GM21576 (cell line): ENCODE measurements at regions not wholly inside any gene's neighbourhood (a gene's known extent, or its start where the extent isn't known, plus 50 kb on each side); places are given as distances from the start of the nearest gene placed in this dataset.
"Not testable (repeated sequence)": the region's sequence is repeated elsewhere in the genome, so short reads cannot be mapped to it uniquely, and the experiment has no call there.

Experiments used
- ATAC-seq: cut with Tn5 transposase; IDR thresholded peaks from one replicate; pipeline ENCODE4 v1.9.1; 2021; ENCODE audit warnings: mild to moderate bottlenecking, moderate library complexity; ENCODE audit not compliant: unreplicated experiment

DNA sequence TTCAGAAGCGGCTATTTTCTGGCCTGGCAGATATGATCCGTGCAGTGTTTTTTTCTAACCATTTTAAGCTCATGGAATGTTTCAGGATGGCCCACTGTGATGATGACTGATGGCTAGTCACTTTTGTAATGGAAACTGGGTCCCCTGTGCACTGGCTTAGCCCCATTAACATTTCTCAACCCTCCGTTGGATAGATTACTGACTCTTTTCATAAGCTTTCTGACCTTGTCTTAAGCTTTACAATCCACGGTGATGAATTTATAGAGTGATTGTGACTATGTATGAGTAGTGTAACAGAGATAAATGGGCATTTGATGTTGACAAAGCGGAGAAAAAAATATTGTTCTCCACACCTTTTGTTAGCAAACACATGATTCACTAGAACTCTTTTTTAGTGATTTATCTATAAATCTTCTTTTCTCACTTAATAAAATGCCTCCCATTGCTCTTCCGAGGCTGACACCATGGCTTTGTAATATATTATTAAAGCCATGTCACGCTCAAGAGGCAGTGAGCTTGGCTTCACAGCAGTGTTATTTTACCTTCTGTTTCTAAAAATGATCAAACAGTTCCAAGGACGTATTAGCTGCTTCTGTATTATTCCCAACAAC lies 221.0 kb upstream of the LINC00305 start:
- ATAC-seq: not testable (repeated sequence)

DNA sequence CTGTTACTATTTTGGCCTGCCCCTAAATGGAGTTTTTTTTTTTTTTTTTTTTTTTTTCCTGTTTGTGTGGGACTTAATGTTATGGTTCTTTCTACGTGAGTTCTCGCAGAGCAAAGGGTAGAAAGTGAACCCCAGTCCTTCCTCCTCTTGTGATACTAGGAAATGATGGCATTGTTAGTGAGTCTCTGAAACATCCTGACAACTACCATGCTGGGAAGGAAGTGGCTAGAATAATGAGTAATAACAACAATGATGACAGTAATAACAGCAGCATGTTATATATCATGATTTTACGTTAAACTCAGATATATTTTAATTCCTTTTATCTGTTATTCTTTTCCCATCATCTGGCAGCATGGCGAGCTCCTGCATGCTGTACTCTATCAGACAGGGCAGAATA lies 216.2 kb upstream of the LINC00305 start:
- ATAC-seq: no peak

DNA sequence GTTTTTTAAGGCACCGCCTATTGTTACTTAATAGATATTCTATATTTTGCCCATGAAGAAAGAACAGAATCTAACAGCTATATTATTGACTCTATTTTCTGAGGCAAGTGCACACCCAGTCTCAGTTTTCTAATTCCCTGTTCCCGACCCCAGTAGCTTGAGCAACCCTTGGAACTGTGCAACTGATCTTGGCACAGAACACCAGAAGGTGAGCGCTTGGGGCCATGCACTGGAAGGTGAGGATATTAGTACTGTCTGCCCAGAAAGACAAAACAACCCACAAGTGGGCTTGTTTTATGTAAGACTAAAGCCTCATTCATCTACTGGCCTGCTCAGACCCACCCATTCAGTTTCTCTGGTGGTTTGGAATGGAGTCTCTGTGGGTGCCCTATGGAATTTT lies 188.8 kb upstream of the LINC00305 start:
- ATAC-seq: no peak

DNA sequence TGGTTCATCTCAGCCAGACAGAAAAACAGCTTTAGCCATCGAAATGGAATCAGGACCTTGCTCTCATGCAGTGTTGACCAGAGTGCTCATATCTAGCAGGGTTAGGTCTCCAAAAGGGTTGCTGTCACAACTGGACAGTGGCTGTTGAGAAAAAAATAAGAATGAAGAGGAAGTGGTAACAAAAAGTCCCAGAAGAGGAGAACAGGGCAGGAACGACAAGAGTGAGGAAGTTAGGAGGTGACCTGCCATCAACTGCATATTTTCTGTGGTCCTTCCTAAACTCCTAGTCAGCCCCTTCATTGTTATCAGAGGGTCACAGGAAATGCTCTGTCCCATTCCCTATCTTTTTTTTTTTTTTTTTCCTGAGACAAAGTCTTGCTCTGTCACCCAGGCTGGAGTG lies 188.1 kb upstream of the LINC00305 start:
- no peak for ATAC-seq

DNA sequence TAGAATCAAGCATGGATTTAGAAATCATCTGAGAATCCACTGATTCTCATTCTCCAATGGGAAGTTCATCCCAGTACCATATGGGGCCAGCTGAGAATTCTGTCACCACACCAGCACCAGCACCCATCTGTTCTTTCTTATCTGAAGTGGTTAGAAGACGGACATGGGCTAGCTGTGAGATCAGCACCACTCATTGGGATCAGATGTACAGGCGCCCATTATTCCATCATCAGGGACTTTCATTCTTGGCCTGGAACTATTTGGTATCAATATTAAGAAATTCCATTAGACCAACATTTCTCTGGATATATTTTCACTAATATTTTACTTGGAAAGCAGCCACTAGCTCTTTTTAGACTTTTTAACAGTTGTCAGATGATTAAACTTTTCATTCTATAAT lies 185.9 kb upstream of the LINC00305 start:
- no peak for ATAC-seq

DNA sequence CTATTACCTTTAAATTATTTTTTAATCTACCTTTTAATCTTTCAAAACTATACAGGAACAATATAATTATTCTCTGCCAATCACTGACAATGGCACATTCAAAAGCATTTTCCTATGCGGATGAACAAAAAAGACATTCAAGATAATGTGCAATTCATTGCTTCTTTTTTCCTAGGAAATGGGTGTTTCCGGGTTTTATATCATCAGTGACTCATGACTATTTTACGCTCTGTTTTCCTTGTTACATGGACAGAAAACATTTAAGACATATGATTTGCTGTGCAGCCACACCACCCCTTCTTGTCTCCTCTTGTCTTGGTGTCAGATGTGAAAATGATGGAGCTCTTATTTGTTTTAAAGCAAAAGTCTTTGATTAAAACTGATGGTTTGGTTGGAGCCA lies 184.7 kb upstream of the LINC00305 start:
- no peak for ATAC-seq

DNA sequence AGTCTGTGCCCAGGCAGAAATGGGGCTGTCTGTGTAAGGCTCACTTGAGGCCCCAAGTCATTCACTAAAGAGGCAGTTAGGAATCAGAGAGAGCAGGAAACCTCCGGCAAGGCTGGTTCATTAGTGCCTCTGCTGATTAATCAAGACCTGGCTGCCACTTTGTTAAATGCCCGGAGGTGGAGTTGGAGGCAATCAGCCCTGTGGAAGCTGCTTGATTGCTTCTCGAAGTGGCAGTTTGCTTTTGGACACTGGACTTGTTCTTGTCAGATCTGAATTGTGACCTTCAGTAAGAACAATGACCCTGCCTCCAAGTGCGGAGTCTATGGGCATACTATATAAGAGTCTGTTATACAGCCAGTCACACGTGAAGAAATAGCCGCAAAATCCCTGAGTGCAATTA lies 183.9 kb upstream of the LINC00305 start:
- ATAC-seq: no peak

DNA sequence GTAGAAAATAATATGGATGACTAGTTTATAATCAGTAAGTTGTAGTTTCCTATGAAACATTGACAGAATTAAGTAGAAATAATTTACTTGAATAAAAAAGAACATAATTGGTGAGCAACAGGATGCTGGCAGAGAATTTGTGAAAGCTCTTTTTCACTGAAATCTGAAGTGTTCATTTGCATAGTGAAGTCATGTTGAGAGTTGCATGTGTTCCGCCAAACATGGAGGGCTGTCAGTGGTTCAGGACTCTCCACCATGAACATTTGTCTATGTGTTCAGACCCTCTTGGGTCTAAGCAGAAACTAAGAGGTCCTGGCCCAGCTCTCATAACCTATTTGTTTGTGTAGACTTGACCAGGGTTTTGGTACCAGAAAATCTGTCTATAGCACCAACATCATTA lies 182.5 kb upstream of the LINC00305 start:
- ATAC-seq: no peak

DNA sequence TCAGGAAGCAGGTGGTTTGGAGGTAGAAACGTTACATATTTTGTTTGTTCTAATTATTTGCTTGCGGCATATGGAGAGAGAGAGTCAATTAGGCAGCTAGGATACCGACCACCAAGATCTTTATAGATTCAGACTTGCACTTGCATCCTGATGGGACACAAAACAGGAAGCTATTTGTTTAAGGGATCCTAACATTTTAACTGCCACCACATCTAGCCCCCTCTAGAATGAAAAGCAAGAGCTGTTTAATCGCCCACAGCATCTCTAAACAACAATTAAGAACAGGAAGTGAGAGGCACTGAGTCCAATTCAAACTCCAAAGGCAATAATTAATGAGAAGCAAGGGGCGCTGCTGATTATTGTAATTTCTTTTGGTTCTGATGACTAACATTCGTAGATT lies 182.0 kb upstream of the LINC00305 start:
- ATAC-seq: no peak

DNA sequence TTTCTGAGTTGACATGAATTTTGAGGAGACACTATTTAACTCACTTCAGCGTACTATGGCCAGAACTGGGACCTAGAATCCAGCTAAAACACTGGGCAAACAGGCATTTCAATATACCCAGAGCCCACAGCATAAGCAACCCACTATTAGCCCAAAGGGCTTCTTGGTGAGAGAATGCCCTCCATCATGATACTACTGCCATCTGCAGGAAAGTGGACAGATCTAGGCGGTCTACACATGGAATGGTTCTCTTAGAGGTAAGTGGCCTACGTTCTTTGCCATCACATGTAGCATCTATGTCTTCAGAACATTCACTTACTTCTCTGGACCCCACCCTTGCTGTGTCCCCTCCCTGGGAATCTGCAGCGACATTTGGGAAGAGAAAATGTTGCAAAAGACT lies 181.3 kb upstream of the LINC00305 start:
- ATAC-seq: no peak

DNA sequence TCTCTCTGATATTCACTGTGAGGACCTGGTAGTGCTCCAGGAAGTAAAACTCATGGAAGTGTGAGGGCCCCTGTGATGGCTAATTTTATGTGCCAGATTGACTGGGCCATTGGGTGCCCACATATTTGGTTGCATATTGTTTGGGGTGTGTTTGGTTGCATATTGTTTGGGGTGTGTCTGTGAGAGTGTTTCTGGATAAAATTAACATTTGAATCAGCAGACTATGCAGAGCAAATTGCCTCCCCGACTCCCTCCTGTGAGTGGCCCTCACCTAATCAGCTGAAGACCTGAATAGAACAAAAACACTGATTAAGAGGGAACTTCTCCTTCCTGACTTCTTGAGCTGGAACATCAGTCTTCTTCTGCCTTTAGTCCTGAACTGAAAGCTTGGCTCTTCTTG lies 173.3 kb upstream of the LINC00305 start:
- no peak for ATAC-seq

DNA sequence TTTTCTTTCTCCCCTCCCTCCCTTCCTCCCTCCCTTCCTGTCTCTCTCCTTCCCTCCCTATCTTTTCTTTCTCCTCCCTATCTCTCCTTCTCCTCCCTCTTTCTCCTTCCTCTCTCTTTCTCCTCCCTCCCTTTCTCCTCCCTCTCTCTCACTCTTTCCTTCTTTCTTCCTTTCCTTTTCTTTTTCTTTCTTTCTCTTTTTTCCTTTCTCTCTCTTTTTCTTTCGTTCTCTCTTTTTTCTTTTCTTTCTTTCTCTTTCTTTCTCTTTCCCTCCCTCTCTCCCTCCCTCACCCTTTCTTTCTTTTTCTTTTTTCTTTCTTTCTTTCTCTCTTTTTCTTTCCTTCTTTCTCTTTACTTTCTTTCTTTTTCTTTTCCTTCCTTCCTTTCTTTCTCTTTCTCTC lies 169.7 kb upstream of the LINC00305 start:
- no peak for ATAC-seq

DNA sequence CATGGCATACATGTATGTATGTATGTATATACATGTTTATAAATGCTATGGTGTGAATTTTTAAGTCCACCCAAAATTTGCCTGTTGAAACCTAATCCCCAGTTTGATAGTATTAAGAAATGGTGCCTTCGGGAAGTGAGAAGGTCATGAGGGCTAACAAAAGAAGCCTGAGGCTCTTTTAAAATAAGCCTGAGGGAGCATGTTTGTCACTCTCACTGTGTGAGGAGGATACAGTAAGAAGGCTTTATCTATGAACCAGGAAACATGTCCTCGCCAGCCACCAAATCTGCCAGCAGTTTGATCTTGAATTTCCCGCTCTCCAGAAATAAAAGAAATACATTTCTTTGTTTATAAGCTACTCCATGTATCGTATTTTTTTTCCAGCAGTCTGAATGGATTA lies 163.0 kb upstream of the LINC00305 start:
- ATAC-seq: no peak

DNA sequence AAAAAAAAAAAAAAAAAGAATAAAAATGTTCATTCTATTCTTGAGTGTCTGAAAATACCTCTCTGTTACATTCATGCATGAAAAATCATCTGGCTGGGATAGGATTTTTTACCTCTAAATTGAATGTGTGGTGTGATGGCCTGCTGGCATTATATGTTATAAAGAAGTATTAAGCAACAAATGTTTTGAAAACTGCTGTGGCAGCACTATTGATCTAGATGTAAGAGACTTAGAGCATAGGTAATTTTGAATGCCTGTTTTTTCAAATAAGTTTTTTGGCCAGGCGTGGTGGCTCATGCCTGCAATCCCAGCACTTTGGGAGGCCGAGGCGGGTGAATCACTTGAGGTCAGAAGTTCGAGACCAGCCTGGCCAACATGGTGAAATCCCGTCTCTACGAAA lies 147.0 kb upstream of the LINC00305 start:
- no peak for ATAC-seq

DNA sequence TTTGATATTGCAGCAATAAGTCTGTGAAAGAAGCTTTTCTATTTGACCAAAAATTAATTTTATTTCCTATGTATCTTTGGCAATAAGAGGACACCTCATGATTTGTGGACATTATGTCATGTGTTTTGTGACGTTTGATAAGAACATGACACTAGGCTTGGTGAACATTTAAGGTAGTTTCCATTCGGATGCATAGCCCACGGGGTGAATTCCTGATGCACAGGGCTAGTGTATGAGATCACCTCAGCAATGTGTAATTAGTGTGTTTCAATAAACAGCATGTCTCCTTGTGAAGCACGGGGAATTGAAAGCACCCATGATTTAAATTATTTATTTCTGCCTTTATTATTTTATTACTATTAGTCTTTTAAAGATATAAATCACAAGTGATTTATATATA lies 146.1 kb upstream of the LINC00305 start:
- ATAC-seq: no peak

DNA sequence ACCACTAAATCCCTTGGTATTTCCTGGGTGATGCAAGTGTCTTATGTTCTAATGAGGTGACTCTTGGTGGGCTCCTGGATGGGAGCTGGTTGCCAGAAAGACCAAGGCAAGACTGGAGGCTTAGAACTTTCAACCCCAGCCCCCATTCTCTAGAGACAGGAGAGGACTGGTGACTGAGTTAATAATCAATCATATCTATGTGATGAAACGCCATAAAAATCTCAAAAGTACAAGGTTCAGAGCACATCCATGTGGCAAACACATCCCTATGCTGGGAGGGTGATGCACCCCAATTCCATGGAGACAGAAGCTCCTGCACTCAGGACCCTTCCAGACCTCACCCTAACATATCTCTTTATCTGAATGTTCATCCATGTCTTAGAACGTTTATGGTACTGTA lies 139.5 kb upstream of the LINC00305 start:
- ATAC-seq: no peak

DNA sequence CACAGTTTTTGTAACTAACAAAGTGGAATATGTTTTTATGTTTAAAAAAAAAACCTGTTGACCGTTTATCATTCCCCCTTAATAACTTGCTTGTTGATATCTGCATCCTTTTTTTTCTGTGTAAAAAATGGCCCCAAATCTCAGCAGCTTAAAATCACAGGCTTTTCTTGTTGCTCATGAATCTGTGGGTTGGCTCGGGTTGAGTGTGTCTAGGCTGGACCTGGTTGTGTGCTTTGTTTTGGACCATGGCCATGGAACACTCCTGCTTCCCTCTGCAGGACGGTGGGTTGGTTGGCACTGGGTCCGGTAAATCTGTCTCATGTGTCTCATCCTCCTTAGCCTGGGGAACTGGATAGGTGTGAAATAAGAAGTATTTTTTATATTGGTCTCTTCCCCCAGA lies 139.0 kb upstream of the LINC00305 start:
- ATAC-seq: no peak

DNA sequence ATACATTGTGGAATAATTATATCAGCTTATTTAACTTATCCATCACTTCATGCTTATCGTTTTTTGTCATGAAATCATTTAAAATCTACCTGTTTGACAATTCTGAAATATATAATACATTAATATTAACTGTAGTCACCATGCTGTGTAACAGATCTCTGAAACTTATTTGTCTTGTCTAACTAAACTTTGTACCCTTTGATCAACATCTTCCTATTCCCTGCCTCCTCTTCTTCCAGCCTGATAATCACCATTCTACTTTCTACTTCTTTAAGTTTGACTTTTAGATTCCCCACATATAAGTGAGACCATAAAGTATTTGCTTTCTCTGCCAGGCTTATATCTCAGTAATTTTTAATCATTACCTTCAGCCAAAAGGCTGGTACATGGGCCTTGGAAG lies 134.2 kb upstream of the LINC00305 start:
- no peak for ATAC-seq

DNA sequence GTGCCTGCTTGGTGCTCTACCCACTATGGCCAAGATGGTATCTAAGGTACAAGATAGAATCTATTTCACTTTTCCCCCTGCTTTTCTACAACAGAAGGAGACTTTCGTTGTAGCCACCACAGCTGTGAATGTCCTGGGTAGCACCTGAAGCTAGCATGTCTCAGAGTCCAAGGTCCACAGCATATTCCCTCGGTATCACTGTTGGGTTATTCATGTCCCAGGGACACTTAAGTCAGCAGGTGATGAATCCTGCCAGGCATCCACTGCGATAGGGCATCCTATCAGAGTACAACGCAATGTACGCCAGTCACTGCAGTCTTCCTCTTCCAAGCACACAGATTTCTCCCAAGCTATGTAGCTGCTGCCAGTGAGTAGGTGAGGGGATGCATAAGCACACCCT lies 129.1 kb upstream of the LINC00305 start:
- ATAC-seq: no peak

DNA sequence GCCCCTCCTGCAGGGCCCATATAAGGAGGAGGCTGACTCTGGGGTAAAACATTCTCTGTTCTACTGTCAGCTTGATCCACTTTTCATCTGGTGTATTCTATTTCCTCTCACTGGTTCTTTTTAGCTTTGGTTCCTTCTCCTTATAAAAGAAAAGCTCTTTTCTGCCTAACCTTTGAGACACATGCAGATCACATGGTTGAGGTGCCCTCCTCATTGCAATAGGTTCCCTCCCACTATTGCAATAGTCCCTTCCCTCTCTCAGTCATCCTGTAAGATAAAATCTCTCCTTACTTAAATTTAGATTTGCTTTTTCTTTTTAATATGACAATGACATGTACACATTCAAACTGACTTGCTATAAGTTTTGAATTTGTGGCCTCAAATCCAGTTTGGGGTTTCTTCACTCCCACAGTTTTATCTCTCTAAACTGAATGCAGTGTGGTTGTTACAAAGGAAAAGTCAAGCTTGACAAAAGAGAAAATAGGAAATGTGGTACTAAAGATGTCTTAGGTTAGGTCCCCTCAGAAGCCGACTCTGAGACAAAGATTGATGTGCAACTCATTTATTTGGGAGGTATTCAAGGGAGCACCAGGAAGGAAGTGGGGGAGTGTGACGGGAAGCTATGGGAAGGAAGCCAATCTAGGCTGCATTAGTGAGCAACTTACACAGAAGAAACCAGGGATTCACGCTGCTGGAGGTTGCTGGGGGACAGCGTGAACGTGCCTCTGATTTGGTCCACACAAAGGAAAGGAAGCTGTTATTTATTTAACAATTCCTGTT lies 127.6 kb upstream of the LINC00305 start:
- no peak for ATAC-seq

DNA sequence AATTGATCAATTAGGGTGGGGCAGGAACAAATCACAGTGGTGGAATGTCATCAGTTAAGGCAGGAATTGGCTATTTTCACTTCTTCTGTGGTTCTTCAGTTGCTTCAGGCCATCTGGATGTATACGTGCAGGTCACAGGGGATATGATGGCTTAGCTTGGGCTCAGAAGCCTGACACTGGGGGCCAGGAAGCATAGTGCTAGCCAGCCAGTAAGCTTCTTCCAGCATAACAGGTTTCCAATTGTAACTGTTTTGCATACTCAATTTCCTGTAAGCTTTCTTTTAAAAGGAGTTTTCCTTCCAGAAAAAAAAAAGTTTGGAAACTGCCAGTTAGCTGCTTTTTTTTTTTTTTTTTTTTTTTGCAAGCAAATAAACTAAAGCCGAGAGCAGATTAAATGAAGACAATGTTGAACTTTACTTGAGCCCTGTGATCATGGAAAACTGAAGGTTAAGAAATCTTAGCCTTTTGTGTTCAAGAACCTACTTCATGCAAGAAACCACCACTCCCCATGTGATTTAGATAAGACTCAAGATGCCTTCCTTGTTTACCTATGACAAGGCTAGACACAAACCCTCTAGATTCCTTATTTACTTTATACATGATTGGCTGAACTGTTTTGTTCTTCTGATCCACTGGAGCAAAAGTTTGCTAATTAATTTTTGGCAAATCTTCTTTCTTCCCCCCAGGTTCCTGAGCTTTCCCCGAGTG lies 126.9 kb upstream of the LINC00305 start:
- ATAC-seq: no peak

DNA sequence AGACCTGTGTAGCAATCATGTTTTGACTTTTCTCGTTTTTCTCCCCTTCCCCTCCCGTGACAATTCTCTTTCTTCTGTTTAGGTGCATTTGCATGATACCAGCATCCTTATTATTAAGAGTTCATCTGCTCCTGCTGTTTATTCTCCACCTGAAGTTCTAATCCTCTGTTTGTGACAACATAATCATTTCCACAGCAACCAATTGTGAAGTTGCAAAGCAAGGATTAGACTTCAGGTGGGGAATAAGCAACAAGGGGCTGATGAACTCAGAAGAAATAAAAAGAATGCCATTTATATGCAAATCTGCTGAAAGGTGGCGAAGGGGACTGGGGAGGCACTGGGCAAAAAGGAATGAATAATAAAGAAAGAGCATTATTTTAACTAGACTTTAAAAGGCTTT lies 124.8 kb upstream of the LINC00305 start:
- no peak for ATAC-seq
